ENCODE measurements at regions not wholly inside any gene's neighbourhood (a gene's known extent, or its start where the extent isn't known, plus 50 kb on each side); places are given as distances from the start of the nearest gene placed in this dataset.
"Not testable (repeated sequence)": the region's sequence is repeated elsewhere in the genome, so short reads cannot be mapped to it uniquely, and the experiment has no call there.

DNA sequence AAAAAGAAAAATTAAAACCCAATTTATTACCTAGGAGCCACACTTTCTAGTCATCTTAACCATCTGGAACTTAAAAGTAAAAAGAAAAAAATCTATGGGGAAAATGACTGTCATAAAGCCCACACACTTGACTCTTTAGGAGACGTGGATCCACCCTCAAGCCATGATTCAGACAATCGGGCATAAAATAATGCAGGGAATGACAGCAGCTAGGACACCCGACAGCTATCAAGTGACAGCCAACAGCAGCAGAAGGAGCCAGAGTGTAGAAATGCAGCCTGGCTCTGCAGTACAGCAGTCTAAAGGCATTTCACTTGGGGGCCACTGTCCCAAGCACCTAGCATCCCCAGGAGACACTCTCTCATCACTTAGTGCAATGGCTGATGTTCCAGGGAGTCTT lies 226.9 kb downstream of the CAAP1 start:
- no peak for DNase-seq (ENCODE audit: extremely low read depth, low read depth)
- H3K4me3 ChIP-seq (replicated peaks; ENCODE audit: low read depth, low read length), result no peak overlapping the region
- TF ChIP-seq, protein P1, sequence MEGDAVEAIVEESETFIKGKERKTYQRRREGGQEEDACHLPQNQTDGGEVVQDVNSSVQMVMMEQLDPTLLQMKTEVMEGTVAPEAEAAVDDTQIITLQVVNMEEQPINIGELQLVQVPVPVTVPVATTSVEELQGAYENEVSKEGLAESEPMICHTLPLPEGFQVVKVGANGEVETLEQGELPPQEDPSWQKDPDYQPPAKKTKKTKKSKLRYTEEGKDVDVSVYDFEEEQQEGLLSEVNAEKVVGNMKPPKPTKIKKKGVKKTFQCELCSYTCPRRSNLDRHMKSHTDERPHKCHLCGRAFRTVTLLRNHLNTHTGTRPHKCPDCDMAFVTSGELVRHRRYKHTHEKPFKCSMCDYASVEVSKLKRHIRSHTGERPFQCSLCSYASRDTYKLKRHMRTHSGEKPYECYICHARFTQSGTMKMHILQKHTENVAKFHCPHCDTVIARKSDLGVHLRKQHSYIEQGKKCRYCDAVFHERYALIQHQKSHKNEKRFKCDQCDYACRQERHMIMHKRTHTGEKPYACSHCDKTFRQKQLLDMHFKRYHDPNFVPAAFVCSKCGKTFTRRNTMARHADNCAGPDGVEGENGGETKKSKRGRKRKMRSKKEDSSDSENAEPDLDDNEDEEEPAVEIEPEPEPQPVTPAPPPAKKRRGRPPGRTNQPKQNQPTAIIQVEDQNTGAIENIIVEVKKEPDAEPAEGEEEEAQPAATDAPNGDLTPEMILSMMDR (IDR thresholded peaks at IDR 0.05; ENCODE audit: low read depth, low read length, missing control alignments), result no peak

DNA sequence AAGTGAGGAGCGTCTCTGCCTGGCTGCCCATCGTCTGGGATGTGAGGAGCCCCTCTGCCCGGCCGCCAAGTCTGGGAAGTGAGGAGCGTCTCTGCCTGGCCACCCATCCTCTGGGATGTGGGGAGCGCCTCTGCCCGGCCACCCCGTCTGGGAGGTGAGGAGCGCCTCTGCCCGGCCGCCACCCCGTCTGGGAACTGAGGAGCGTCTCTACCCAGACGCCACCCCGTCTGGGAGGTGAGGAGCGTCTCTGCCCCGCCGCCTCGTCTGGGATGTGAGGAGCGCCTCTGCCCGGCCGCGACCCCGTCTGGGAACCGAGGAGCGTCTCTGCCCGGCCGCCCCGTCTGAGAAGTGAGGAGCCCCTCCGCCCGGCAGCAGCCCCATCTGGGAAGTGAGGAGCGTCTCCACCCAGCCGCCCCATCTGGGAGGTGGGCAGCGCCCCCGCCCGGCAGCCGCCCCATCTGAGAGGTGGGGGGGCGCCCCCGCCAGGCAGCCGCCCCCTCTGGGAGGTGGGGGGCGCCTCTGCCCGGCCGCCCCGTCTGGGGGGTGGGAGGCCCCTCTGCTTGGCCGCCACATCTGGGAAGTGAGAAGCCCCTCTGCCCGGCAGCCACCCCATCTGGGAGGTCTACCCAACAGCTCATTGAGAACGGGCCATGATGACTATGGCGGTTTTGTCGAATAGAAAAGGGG lies 228.4 kb downstream of the CAAP1 start:
- not testable (repeated sequence) for DNase-seq (ENCODE audit: extremely low read depth, low read depth)

DNA sequence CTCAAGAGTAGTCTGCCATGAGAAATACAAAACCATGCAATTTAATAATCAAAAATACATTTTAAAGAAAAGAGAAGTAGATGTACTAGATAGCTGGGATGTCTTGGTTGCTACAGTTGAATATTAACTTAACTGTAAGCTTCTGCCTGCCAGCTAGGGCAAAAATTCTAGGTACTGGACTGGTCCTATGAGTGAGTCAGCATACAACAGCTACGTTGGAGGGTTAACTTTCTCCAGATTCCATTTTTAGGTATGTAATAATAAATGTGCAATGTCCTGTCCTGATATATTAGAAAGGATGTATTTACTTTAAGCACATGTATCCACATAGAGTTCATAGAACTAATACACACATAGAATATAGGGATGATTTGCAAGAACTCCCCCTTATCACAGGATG lies 230.1 kb downstream of the CAAP1 start:
- no peak overlapping the region for H3K4me3 ChIP-seq (replicated peaks; ENCODE audit: low read depth, low read length)
- DNase-seq (ENCODE audit: extremely low read depth, low read depth), result no peak
- TF ChIP-seq, protein P1 (IDR thresholded peaks at IDR 0.05; ENCODE audit: low read depth, low read length, missing control alignments), result no peak

More for the DNA sequence above, 228.4 kb downstream of the CAAP1 start:
- H3K4me3 ChIP-seq (replicated peaks; ENCODE audit: low read depth, low read length), result not testable (repeated sequence)

DNA sequence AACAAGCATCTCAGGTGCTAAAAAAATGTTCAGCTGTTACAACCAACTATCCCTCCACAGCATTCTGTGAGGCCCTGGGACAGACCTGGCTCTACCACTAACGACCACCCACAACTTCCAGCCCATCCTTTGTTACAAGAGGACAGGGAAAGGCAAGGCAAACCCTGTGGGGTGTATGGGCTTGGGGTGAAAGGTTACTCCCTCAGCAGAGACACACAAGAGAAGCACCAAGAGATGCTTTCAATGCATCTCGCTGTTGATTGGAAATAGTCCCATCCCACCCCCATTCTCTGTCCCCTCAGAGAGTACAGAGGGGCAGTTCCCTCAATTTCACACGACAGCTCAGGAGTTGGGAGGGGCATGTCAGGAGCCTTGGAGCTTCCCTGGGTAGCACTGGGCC lies 234.1 kb downstream of the CAAP1 start:
- no peak for DNase-seq (ENCODE audit: extremely low read depth, low read depth)
- H3K4me3 ChIP-seq (replicated peaks; ENCODE audit: low read depth, low read length), result no peak overlapping the region
- TF ChIP-seq, protein P1 (IDR thresholded peaks at IDR 0.05; ENCODE audit: low read depth, low read length, missing control alignments), result no peak

DNA sequence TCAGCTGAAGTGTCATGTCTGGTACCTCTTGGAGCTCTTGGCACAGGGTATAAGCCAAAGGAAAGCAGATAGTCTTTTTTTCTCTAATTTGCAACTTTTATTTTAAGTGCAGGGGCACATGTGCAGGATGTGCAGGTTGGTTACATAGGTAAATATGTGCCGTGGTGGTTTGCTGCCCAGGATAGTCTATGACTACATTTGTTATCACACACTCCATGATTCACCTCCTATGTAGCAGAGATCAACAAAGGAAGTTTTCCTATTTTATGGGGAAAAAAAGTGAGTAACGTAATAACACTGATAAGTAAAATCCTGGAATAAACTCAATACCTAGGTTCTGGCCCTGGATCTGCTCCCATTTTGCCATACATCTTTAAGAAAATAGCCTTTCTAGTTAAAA lies 234.6 kb downstream of the CAAP1 start:
- no peak for DNase-seq (ENCODE audit: extremely low read depth, low read depth)
- no peak overlapping the region for H3K4me3 ChIP-seq (replicated peaks; ENCODE audit: low read depth, low read length)
- TF ChIP-seq, protein P1 (IDR thresholded peaks at IDR 0.05; ENCODE audit: low read depth, low read length, missing control alignments), result no peak

DNA sequence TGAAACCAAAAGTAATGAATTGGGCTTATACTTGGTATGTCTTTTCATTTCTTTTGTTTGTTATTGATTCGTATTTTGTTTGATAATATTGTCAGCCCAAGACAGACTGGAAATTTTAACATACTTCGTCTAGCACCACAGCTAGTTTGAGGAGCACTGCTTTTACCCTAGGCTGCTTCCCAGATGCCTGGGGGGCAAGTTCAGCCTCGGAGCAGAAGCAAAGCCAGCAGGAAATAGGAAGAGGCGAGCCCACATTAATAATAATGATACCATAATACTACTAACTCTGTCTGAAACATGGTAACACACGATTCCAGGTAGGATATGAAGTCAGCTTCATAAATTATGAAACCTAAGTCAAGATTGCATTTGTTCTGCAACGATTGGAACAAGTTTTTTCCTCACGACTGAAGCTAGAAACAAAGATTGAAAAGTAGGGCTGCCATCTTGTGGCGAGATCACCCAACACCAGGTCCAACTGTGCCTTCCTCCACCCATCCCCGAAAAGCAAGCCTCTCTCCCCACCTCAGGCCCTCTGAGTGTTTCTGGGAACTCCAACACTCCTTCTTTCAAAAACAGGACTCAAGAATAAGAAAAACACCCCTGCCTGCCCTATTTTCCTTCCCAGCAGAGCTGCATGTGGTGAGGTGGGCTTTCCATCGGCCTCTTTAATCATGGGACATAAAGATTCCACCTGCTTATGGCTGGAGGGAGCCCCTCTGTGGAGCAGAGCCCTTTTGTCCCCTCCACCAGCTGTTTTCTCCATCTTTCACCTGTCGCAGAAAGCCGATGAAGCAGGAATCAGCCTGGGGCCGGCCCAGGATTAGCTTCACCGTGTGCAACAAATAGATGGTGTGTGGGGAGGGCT lies 236.4 kb downstream of the CAAP1 start:
- no peak overlapping the region for H3K4me3 ChIP-seq (replicated peaks; ENCODE audit: low read depth, low read length)
- TF ChIP-seq, protein P1 (IDR thresholded peaks at IDR 0.05; ENCODE audit: low read depth, low read length, missing control alignments), result peak; percentile 31
- peak; percentile 2 for DNase-seq (ENCODE audit: extremely low read depth, low read depth)

DNA sequence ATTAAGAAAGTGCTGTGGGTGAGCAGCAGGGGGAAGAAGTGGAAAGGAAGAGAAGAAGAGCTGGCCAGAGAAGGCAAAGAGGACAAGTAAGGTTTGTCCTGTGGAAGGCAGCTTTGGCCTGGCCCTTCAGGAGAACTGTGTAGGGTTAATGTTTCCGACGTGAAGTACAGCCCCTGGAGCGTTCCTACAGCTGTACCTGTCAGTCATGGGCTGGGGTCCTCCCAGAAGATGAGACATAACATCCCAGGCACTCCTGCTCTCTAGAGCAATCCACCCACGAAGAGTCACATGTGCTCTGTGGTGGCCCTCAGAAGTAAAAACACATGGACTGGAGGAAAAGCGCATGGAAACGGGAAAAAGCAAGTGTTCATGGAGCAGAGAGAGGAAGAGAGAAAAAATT lies 237.4 kb downstream of the CAAP1 start:
- TF ChIP-seq, protein P1 (IDR thresholded peaks at IDR 0.05; ENCODE audit: low read depth, low read length, missing control alignments), result no peak
- no peak for DNase-seq (ENCODE audit: extremely low read depth, low read depth)
- no peak overlapping the region for H3K4me3 ChIP-seq (replicated peaks; ENCODE audit: low read depth, low read length)

All from HFF-Myc (cell line).